ENCODE measurements at regions not wholly inside any gene's neighbourhood (a gene's known extent, or its start where the extent isn't known, plus 50 kb on each side); places are given as distances from the start of the nearest gene placed in this dataset.
"Not testable (repeated sequence)": the region's sequence is repeated elsewhere in the genome, so short reads cannot be mapped to it uniquely, and the experiment has no call there.

DNA sequence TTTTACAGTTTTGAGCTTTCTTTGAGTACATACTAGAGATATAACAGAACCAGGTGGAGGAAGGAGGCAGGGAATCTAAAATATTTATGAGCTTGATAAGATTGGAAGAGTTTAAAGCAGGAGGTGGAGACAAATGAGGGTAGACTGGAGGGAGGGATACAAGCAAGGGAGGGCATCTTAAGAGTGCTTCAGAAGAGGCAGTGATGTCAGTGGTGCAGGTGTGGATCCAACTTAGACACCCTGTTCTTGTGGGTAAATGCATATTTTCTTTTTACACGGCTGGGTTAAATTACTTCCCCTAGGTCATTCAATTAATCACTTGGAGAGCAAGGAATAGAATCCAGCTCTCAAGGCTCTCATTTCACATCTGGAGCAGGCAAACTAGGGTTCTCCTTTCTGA lies 146.1 kb upstream of the LRIG3 start:
- H3K27me3 ChIP-seq = no peaks in the 10 kb centered on the region
- no peak for TF ChIP-seq POLR2A (IDR thresholded peaks at IDR 0.05)
- TF ChIP-seq EP300 (IDR thresholded peaks at IDR 0.05) = no peak
- TF ChIP-seq POLR2AphosphoS5 (IDR thresholded peaks at IDR 0.05) = no peak
- TF ChIP-seq, protein P1, sequence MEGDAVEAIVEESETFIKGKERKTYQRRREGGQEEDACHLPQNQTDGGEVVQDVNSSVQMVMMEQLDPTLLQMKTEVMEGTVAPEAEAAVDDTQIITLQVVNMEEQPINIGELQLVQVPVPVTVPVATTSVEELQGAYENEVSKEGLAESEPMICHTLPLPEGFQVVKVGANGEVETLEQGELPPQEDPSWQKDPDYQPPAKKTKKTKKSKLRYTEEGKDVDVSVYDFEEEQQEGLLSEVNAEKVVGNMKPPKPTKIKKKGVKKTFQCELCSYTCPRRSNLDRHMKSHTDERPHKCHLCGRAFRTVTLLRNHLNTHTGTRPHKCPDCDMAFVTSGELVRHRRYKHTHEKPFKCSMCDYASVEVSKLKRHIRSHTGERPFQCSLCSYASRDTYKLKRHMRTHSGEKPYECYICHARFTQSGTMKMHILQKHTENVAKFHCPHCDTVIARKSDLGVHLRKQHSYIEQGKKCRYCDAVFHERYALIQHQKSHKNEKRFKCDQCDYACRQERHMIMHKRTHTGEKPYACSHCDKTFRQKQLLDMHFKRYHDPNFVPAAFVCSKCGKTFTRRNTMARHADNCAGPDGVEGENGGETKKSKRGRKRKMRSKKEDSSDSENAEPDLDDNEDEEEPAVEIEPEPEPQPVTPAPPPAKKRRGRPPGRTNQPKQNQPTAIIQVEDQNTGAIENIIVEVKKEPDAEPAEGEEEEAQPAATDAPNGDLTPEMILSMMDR (IDR thresholded peaks at IDR 0.05) = no peak
- 51 to 68% (median 55%) methylated on average over 1 of the region's 1 CpG for WGBS, 5 donors
- DNase-seq = no peak
- peaks cover 0 to 11% (median 4%) of the 10 kb centered on the region in 4 donors for H3K4me1 ChIP-seq
- no peaks in the 10 kb centered on the region for H3K36me3 ChIP-seq
- H3K4me3 ChIP-seq = no peak overlapping the region
- intact Hi-C loops (cut with DNase I; ENCODE audit: low total_unique reads) = no loop called here
- H3K27ac ChIP-seq = no peak overlapping the region
- H3K9me3 ChIP-seq = no peaks in the 10 kb centered on the region

DNA sequence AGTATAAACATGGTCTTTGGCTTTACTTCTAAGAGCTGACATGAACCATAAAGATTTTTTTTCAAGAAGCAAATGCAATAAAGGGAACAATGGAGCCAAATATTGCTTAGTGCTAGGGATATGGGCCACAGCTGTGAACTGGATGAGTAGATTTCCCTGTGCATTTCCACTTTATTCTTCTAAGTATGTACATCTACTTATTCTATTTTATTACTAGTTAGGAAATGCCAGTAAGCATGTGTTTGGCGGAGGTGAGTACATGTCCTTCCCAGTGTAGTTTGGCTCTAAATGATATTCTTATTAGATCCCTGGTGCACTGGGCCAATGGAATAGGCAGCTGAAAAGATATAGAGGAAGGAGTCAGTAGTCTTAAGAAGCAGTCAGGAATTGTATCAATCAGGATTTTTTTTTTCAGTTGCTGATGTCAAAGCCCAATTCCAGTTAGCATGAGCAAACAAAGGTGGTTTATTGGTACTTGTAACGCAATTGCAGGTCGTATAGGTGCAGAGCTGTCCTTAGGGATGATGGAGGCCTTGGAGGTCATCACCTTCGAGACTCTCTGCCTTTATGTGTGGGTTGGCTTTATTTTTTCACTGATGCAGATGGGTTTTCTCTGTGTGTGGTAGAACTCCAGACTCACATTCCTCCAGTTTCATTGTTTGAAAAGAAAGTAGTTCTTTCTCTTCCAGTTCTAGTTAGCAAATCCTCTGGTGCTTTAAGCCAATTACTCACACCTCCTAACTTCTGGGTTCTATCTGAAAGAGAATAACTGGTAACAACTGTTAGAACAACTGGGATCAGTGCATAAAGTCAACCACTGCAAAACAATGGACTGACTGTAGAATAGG lies 139.0 kb upstream of the LRIG3 start:
- DNase-seq = no peak
- no peaks in the 10 kb centered on the region for H3K36me3 ChIP-seq
- H3K27me3 ChIP-seq = no peaks in the 10 kb centered on the region
- H3K4me1 ChIP-seq = no peaks in the 10 kb centered on the region
- no peak overlapping the region for H3K4me3 ChIP-seq
- H3K27ac ChIP-seq = no peak overlapping the region
- no peaks in the 10 kb centered on the region for H3K9me3 ChIP-seq
- intact Hi-C loops (cut with DNase I; ENCODE audit: low total_unique reads) = no loop called here
- TF ChIP-seq, protein P1 (IDR thresholded peaks at IDR 0.05) = no peak
- TF ChIP-seq POLR2A (IDR thresholded peaks at IDR 0.05) = no peak
- TF ChIP-seq EP300 (IDR thresholded peaks at IDR 0.05) = no peak
- no peak for TF ChIP-seq POLR2AphosphoS5 (IDR thresholded peaks at IDR 0.05)
- 77 to 89% (median 84%) methylated on average over 4 of the region's 4 CpGs for WGBS, 5 donors

DNA sequence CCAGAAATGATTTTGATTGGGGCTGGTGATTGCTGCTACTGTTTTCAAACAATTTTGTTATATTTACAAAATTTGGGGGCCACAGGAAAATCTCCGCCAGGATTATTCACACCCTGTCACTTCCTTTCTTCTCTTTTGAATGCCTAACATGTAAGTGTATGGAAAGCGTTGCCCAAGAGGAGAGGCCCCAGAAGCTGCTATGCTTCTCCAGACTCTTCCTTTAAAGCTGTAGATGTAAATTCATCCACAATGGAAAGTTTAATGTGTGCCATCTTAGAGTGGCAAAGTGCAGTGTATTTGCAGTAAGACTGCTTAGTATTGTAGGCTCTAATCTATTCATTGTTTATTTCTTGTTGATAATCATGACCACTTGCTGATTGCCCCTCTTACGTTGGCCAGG lies 136.7 kb upstream of the LRIG3 start:
- TF ChIP-seq, protein P1 (IDR thresholded peaks at IDR 0.05) = no peak
- TF ChIP-seq POLR2A (IDR thresholded peaks at IDR 0.05) (no peak), EP300 (IDR thresholded peaks at IDR 0.05) (no peak), POLR2AphosphoS5 (IDR thresholded peaks at IDR 0.05) (no peak)
- intact Hi-C loops (cut with DNase I; ENCODE audit: low total_unique reads) = no loop called here
- DNase-seq = no peak
- Histone ChIP-seq H3K4me3 (no peak overlapping the region), H3K36me3 (no peaks in the 10 kb centered on the region), H3K27ac (no peak overlapping the region), H3K27me3 (no peaks in the 10 kb centered on the region), H3K9me3 (no peaks in the 10 kb centered on the region), H3K4me1 (no peaks in the 10 kb centered on the region)
- 74 to 84% (median 76%) methylated on average over 3 of the region's 3 CpGs for WGBS, 5 donors

DNA sequence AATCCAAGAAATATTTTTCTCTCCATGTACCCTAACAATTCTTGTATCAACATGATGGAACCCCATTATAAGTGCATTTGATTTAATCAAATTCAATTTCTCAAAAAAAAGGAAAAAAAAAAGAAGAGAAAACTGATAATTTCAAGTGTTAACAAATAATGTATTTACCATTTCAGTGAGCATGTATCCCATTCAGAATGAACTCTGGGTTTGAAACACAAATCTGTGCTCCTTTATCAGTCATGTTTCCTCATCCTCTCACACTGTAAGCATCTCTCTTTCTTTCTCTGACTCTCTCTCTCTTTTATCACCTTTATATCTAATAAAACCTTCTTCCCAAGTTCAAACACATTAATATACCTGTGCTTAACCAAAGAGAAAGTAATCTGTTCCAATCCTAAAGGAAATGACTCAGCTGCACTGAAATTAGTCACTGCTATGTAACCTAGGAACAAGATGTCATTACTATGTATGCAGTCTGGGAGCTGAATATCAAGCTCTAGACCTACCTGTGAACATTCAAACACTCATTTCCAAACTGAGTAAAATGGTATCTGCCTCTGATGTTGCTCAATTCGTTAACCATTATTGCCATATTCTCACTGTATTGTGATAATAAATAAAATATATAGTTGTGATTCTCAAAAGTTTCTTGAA lies 135.0 kb upstream of the LRIG3 start:
- intact Hi-C loops (cut with DNase I; ENCODE audit: low total_unique reads) = no loop called here
- Histone ChIP-seq H3K4me3 (no peak overlapping the region), H3K27me3 (no peaks in the 10 kb centered on the region), H3K9me3 (no peaks in the 10 kb centered on the region), H3K36me3 (no peaks in the 10 kb centered on the region), H3K4me1 (no peaks in the 10 kb centered on the region), H3K27ac (peak overlapping the region in 2 of 5 donors; percentile 0 to 29)
- peak in 1 of 2 donors; percentile 76 for DNase-seq
- WGBS, 5 donors = 0 to 35% (median 0%) methylated on average over 1 of the region's 1 CpG
- TF ChIP-seq EP300 (IDR thresholded peaks at IDR 0.05) = no peak
- TF ChIP-seq POLR2AphosphoS5 (IDR thresholded peaks at IDR 0.05) = peak in 1 of 3 donors; percentile 57
- TF ChIP-seq, protein P1 (IDR thresholded peaks at IDR 0.05) = no peak
- TF ChIP-seq POLR2A (IDR thresholded peaks at IDR 0.05) = no peak

DNA sequence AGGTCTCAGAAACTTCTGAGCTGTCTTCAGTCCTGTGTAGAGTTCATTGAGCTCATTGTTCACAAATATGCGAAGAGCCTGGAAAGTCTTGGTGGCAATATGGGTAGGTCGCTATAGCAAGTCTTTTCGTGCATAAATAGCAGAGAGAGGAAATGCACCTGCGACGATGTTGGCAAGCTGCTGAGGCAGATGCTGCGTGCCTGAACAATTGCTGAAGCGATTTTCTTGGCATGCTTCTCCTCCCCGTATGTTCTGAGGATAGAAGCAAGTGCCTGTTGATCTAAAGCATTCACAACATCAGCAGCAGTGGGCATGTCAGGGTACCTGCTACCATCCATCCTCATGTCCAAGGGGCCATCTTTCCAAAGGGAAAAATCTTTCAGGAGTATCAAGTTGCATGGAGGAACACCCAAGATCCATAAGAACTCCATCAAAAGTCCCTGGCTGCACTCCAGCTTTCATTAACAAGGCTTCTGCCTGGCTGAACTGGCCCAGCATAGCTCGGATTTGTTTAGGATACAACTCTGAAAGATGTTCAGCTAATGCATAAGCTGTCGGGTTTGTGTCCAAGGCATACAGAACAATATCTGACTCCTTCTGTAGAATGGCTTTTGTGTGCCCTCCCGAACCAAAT lies 133.1 kb upstream of the LRIG3 start:
- 74 to 80% (median 76%) methylated on average over 11 of the region's 11 CpGs for WGBS, 5 donors
- H3K4me3 ChIP-seq; H3K9me3 ChIP-seq; H3K4me1 ChIP-seq; H3K27me3 ChIP-seq; H3K36me3 ChIP-seq; intact Hi-C loops (cut with DNase I; ENCODE audit: low total_unique reads); H3K27ac ChIP-seq: not testable (repeated sequence)
- peak in 1 of 2 donors; percentile 43 for DNase-seq

All from stomach (tissue), 8 donors.